HPDE6-E6E7 (cell line): ENCODE measurements at regions not wholly inside any gene's neighbourhood (a gene's known extent, or its start where the extent isn't known, plus 50 kb on each side); places are given as distances from the start of the nearest gene placed in this dataset.
"Not testable (repeated sequence)": the region's sequence is repeated elsewhere in the genome, so short reads cannot be mapped to it uniquely, and the experiment has no call there.

Source experiments
- DNase-seq: peaks from one replicate; pipeline ENCODE4 v3.0.0; 2011; ENCODE audit warnings: missing footprints; ENCODE audit errors: extremely low spot score

DNA sequence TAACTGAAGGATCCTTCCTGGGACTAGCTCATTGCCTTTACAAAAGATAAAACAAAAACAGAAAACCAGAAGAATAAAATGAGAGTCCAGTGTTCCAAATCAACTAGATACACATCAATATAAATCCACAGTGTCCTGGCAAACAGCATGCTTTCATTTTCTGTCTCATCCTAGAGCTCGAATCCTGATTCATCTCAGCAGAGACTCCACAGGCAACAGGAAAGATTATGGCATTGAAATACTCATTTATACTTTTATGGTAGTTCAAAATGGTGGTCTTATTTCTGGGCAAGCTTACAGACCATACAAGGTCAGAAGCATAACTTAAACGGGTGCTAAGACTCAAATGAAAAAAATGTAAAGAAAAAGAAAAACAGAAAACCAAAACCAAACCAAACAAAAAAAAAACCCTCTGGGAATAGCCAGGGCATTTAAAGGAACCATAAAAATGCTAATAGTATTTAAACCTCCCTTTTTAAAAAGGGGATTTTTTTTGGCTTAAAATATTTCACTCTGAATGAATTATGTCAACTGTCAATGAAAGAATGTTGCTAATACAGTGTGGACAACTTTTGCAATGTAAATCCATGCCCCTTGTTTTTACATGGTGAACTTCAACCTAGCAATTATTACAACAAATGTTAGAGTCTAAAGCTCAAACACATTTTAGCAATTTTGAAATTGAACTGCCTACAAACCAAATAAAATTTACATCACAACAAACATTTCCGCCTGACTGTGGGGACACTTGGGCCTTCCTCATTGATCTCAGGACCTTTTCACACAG lies 57.9 kb downstream of the GPR101 start:
- DNase-seq = no peak

DNA sequence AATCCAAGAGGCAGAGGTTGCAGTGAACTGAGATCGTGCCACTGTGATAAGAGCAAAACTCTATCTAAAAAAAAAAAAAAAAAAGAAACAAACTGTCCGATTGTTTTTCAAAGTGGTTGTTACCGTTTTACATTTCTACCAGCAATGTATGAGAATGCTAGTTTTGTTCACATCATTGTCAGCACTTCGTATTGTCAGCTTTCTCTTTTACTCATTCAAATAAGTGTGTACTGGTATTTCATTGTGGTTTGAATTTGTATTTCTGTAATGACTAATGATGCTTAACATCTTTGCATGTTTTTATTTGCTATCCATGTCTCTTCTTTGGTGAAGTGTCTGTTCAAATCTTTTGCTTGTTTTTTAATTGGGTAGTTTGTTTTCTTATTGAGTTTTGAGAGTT lies 65.8 kb downstream of the GPR101 start:
- DNase-seq = no peak

DNA sequence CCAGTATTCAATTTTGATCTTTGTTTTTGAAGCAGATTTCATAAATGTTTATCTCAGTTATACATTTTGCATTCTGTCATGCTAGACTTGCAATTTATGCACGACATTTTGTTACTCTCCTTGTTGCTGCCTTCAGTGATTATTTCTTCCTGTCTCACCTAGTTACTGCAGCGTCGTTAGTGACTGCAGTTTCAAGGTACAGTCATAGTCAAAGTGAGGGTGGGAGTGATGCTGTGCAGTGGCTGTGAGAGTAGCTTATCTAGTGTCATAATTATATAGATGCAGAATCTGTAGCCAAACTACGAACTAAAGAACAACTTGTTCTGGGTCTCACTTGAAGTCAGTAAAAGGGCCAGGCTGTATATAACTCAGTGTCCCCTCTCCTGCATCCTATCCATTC lies 69.8 kb downstream of the GPR101 start:
- DNase-seq = no peak

DNA sequence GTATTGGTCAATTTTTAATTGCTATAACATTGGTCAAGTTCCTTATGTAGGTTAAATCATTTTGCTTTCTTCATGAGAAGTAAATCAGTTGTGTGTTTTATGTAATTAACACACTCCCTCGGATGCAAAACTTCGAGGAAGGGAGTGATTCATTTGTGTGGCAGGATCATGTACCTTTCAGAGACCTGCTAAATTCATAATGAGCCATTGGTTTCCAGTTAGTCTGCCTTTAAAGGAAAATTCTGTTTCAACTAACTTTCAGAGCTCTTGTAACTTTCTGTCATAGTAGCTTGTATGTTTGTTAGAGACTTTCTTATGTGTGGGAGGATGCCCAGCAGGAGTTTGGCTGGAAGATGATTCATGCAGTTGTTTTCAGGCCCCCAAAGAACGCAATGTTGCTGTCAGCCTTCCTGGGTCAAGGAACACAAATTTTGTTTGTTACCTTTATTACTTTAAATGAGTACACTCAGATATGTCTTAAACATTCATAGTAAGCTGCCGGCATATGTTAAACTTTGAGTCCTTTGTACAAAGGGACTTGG lies 72.1 kb downstream of the GPR101 start:
- DNase-seq = no peak

DNA sequence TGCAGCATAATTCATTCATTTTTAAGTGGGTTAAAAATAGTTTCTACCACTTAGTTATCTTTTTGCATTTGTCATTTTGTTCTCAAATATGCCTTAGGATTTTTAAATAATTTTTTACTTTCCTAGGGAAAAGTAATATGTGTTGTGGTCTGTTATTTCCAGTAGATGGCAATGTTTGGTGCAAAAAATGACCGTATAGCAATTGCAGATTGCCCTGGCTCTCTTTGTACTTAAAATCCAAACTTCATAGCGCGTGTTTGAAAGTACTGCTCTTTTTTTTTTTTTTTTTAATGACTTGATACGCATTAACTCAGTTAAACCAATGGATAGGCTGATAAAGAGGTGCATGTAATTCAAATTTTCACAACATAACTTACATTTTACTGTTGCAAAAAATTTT lies 74.4 kb upstream of the RBMX start:
- DNase-seq = no peak

DNA sequence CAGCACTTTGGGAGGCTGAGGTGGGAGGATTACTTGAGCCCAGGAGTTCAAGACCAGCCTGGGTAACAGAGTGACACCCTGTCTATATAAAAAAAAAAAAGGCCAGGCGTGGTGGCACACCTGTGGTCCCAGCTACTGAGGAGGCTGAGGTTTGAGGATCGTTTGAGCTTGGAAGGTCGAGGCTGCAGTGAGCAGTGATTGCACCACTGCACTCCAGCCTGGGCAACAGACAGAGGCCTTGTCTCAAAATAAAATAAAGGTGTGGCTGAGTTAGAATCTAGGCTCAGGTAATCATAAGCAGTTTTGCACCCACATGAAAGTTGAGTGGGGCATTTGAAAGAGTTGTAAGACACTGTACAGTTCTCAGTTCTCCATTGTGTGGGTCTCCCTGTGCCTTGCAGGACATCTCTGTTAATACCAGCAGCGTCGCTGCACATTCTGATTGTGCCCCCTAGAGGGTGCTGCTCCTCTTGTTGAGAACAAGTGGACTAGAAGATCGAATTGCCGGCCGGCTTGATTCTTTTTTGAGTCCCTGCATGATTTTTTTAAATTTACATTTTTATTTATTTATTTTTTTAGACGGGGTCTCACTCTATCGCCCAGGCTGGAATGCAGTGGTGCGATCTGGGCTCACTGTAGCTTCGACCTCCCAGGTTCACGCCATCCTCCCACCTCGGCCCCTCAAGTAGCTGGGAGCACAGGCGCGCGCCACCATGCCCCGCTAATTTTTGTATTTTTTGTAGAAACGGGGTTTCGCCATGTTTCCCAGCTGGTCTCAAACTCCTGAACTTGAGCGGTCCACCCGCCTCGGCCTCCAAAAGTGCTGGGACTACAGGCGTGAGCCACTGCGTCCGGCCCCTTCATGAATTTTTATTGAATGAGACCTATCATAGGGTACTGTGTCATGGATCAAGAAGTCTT lies 73.6 kb upstream of the RBMX start:
- DNase-seq = peak; percentile 11

DNA sequence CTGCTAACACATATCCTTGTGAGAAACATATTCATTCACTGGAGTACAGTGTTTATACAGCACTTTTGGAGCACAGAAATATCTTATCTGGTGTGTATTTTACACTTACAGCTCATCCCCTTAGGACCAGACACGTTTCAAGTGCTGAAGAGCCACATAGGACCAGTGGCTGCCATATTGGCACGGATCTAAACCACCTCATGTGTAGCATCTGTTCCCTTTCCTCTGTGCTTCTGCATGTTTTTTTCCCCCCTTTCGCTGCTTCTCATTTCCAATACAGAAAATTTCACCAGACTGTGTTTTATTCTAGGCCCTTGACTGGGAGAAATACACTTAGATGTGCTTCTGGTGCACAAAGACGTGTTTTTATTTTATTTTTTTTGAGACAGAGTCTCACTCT lies 69.7 kb upstream of the RBMX start:
- no peak for DNase-seq

DNA sequence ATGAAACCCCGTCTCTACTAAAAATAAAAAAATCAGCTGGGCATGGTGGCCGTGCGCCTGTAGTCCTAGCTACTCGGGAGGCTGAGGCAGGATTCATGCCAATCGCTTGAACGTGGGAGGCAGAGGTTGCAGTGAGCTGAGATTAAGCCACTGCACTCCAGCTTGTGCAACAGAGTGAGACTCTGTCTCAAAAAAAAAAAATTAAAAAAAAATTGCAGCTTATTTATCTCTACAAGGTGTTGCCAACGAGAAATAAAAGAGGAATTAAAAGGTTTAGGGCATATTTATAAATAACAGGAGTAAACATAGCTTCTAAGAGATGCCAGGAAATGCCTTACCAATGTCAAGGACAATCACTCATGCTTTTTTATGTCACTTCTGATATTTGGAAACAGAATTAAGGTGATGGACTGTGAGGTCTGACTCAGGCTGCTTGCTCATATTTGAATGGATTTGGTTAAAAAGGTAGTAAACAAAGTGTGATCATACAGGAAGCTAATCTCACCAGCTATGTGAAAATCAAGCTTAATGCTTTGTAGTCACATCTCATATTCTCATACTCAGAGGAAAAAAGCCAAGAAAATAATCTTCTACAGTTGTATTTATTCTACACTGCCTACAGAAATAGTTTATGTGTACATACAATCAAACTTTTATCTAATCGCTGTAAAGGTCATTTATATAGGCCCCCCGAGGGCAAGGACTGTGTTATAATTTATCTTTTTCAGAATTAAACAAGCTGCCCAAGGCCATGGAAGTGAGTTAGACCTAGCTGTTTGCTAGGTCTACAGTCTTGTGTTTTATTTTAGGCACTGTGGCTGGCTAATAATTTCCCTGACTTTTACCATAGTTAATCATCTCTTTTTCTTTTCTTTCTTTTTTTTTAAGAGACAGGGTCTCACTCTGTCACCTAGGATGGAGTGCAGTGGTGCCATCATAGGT lies 61.1 kb upstream of the RBMX start:
- no peak for DNase-seq

DNA sequence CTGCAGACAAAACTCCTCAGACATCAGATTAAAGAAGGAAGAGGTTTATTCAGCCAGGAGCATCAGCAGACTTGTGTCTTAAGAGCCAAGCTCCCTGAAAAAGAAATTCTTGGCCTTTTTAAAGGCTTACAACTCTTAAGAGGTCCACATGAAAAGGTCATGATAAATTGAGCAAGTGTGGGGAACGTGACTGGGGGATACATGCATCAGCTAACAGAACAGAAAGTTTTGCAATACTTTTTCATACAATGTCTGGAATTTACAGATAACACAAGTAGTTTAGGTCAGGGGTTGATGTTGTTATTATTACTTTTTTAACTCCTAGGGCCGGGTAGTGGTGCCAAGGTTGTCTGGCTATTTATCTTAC lies 55.6 kb upstream of the RBMX start:
- DNase-seq = no peak

DNA sequence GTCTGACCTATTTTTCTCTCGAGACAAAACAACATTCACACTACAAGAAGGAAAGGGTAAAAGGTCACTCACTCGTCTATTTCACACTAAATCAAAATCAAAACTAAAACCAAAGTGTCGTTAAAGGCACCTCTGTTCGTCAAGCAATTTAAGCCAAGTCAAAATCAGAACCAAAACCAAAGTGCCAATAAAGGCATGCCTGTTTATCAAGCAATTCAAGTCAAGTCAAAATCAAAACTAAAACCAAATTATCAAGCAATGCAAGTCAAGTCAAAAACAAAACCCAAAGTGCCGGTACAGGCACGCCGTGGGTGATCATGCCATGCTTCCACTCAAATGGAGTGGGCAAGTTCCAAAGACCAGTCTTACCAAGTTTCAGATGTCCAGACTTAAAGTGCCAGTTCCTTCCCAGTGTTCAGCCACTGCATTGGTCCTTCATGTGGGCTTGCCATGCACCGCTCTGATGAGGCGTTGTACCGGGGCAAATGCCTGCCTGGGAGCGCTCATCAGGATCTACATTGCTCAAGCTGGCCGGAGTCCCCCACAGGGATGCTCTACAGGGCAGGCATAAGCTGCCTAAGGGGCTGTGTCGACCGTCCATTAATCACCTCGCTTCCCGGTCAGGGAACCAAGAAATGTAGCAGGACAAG lies 55.1 kb upstream of the RBMX start:
- not testable (repeated sequence) for DNase-seq

DNA sequence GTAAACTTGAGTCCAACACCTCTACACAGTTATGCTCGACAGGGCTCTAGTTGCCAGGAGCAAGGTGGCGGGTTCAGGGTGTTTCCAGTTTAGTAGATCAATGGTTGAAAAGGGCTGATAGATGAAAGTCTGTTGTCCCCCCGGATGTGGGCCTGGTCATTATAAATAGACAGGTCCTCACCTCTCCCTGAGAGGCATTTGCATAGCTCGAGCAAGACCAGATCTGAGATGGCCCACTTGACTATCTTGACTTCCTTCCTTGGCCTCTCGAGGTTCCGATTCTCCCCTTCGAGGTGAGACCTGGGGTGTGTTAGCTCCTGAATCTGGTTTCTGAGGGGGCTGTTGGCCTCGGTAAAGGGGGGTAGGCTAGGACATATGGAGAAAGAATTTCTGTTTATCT lies 54.1 kb upstream of the RBMX start:
- DNase-seq = not testable (repeated sequence)

DNA sequence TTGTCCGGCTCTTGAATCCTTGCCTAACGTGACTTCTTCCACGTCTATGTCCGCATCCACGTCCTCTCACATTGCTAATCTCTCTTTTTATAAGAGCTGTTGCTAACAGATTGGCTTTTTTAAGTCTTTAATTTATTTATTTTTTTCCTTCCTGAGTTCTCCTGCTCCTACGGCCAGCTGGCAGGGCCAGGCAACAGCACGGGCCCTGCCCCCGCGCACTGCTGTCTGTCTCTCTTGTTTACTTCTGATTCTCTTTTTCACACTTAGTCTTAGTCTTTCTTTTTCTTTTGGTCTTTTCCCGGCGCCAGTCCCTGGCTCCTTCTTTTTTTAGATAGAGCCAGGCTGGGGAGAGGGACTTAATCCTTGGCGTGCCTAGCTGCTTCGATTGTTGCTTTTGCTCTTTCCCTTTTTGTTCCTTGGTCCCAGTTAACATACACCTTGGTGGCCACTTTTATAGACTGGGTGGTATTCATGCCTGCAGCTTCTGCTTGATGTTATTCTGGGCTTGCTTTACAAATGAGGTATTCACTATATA lies 53.2 kb upstream of the RBMX start:
- no peak for DNase-seq

DNA sequence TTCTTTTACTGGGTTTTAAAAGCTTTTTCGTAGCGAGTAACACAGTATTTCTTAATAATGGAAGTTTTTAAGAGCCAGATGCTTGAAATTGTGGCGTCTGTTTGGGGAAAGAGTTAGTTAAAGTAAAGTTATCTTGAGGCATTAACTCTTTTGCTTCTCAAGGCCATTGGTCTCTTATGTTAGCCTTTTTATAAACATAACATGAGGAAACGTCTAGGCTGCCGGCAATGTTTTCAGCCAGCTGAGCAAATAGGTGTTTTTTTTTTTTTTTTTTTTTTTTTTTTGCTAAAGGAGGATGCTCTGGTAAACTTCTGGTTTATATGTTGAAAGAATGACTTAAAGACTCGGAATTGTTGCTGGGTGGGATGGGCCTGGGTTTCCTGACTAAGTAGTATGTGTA lies 51.1 kb upstream of the RBMX start:
- DNase-seq = no peak
